ENCODE measurements at regions not wholly inside any gene's neighbourhood (a gene's known extent, or its start where the extent isn't known, plus 50 kb on each side); places are given as distances from the start of the nearest gene placed in this dataset.

DNA sequence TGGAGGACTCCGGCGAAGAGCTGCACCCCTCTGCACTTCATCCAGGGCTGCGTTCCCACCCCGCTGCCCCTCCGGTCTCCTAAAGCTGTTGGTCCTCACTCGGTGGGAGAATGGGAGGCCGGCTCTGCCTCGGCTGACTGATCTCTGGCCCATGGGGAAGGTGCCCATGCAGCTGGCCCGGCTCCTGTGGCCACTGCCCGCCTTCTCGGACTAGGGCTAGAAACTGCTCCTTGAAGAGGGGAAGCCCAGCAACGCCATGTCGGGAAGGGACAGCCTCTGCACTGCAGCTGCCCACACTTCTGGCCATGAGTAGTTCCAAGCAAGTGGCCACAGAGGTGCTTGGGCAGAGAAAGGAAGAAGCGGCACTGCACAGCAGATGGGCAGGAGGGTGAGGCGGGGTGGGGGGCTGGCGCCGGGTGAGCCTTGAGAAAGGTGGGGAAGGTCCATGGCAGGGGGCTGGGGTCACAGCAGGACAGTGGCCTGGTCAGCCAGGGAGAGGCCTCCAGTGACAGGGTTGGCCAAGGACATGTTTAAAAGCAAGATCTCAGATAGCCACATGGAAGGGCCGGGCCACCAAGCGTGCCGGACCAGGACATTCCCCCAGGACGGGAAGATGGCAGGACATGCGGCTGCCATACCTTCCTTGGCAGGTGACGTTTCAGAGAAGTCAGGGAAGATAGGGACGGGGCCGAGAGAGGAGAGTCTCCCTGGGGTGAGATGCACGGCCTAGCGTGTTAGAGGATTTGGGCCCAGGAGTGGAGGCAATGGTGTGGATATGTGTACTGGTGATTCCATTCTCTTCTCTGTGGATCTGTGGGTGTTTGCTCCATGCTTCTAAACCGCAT lies 158.8 kb upstream of the HDAC4 start:
- TF ChIP-seq CTCF (IDR thresholded peaks at IDR 0.05): no peak
- no peak for TF ChIP-seq POLR2A (IDR thresholded peaks at IDR 0.05)
- intact Hi-C loops (cut with DNase I): no loop called here
- peaks cover 0 to 19% (median 0%) of the 10 kb centered on the region in 9 donors for H3K27me3 ChIP-seq

GRCh38 chr2:239558661-239559060 lies 157.8 kb upstream of the HDAC4 start:
- ATAC-seq (no peak), DNase-seq (no peak)
- Histone ChIP-seq H3K4me1 (no peaks in the 10 kb centered on the region), H3K27ac (no peak overlapping the region), H3K9me3 (no peaks in the 10 kb centered on the region), H3K36me3 (no peaks in the 10 kb centered on the region), H3K4me3 (no peak overlapping the region), H3K27me3 (peaks cover 0 to 11% (median 0%) of the 10 kb centered on the region in 9 donors)
- intact Hi-C loops (cut with DNase I): no loop called here
- 83 to 87% (median 85%) methylated on average over 12 of the region's 12 CpGs for WGBS, 4 donors
- TF ChIP-seq CTCF (IDR thresholded peaks at IDR 0.05) (no peak), POLR2A (IDR thresholded peaks at IDR 0.05) (no peak)

More for the DNA sequence above, 158.8 kb upstream of the HDAC4 start:
- Histone ChIP-seq H3K4me3 (no peak overlapping the region), H3K27ac (no peak overlapping the region), H3K4me1 (no peaks in the 10 kb centered on the region), H3K9me3 (no peaks in the 10 kb centered on the region), H3K36me3 (no peaks in the 10 kb centered on the region)
- DNase-seq (no peak), ATAC-seq (no peak)
- WGBS, 4 donors: 90 to 93% (median 91%) methylated on average over 27 to 28 of the region's 28 CpGs

- ATAC-seq: no peak
- Histone ChIP-seq H3K9me3 (no peaks in the 10 kb centered on the region), H3K36me3 (no peaks in the 10 kb centered on the region), H3K4me1 (no peaks in the 10 kb centered on the region), H3K27ac (no peak overlapping the region), H3K4me3 (no peak overlapping the region), H3K27me3 (peaks cover 0 to 9% (median 0%) of the 10 kb centered on the region in 9 donors)
- TF ChIP-seq POLR2A (IDR thresholded peaks at IDR 0.05) (no peak), CTCF (IDR thresholded peaks at IDR 0.05) (no peak)
- no peak for DNase-seq
- 68 to 76% (median 73%) methylated on average over 5 of the region's 5 CpGs for WGBS, 4 donors
- intact Hi-C loops (cut with DNase I): no loop called here
Measured at GRCh38 chr2:239557516-239557915, 156.7 kb upstream of the HDAC4 start.

GRCh38 chr2:239555571-239555905 lies 154.7 kb upstream of the HDAC4 start:
- Histone ChIP-seq H3K27me3 (peaks cover 0 to 20% (median 0%) of the 10 kb centered on the region in 9 donors), H3K4me3 (no peak overlapping the region), H3K36me3 (no peaks in the 10 kb centered on the region), H3K4me1 (no peaks in the 10 kb centered on the region), H3K9me3 (no peaks in the 10 kb centered on the region), H3K27ac (no peak overlapping the region)
- intact Hi-C loops (cut with DNase I): no loop called here
- ATAC-seq: no peak
- WGBS, 4 donors: 76 to 84% (median 81%) methylated on average over 6 of the region's 6 CpGs
- TF ChIP-seq CTCF (IDR thresholded peaks at IDR 0.05): no peak
- TF ChIP-seq POLR2A (IDR thresholded peaks at IDR 0.05): no peak
- no peak for DNase-seq
